NB4 (cell line): ENCODE measurements at regions not wholly inside any gene's neighbourhood (a gene's known extent, or its start where the extent isn't known, plus 50 kb on each side); places are given as distances from the start of the nearest gene placed in this dataset.

Experiments
- CTCF ChIP-seq: IDR thresholded peaks from one replicate; pipeline ENCODE4 v1.5.1; 2012; ENCODE audit warnings: low read depth, low read length
- POLR2A ChIP-seq: IDR thresholded peaks from 2 replicates; pipeline ENCODE4 v1.6.1; 2011; ENCODE audit warnings: mild to moderate bottlenecking; ENCODE audit not compliant: insufficient read length; ENCODE audit errors: extremely low read depth

DNA sequence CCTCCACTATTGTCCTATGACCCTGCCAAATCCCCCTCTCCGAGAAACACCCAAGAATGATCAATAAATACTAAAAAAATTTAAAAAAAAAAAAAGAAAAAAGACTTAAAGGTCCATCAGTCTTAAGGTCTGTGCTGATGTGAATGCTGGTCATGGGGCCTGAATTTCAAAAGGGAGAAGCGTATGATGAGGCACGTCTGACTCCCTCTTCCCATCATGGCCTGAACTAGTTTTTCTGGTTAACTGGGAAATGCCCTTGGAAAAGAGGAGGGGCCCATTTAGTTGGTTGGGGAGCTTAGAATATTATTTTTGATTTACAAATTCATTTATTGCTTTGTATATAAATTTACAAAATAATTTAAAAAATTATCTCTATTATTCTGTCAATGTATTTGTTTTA is 291.0 kb upstream of the CDH19 start:
- no peak for TF ChIP-seq POLR2A
- TF ChIP-seq CTCF = no peak
